Testis (tissue), 2 donors: ENCODE measurements at regions not wholly inside any gene's neighbourhood (a gene's known extent, or its start where the extent isn't known, plus 50 kb on each side); places are given as distances from the start of the nearest gene placed in this dataset.

ENCODE experiments used
- DNase-seq: peaks from one replicate; pipeline ENCODE4 v3.0.0-alpha.2; 2019
- H3K27ac ChIP-seq, 2 donors: fragments of 200-600 bp; sonication (generic); one replicate each; pipeline ENCODE4 v1.5.1; 2019
- H3K27me3 ChIP-seq: fragments of 200-600 bp; sonication (generic); one replicate; pipeline ENCODE4 v1.5.1; 2019
- H3K36me3 ChIP-seq: fragments of 200-600 bp; sonication (generic); one replicate; pipeline ENCODE4 v1.5.1; 2017; ENCODE audit warnings: low read depth; ENCODE audit errors: missing control alignments
- H3K4me1 ChIP-seq: fragments of 200-600 bp; sonication (generic); one replicate; pipeline ENCODE4 v1.5.1; 2019
- H3K4me3 ChIP-seq, 2 donors: fragments of 200-600 bp; sonication (generic); one replicate each; pipeline ENCODE4 v1.5.1; 2017 to 2019
- H3K9me3 ChIP-seq: fragments of 200-600 bp; sonication (generic); one replicate; pipeline ENCODE4 v1.5.1; 2017
- POLR2A ChIP-seq: fragments of 450-650 bp; IDR thresholded peaks from one replicate; pipeline ENCODE4 v1.6.1; 2017; ENCODE audit warnings: antibody characterized with exemption, mild to moderate bottlenecking, moderate library complexity
- WGBS, 2 donors: methylation state at CpG; one replicate each; pipeline ENCODE4 v1.1.5; 2018; 5-methylcytosine and 5-hydroxymethylcytosine counted together
- intact Hi-C: fragments of 100-400 bp; cut with DNase I; formaldehyde crosslinking; loops from one replicate; pipeline ENCODE4 v1.15.1; 2023; ENCODE audit warnings: low total_unique reads
- TF ChIP-seq, protein P1 (sequence below), 3 experiments: fragments of 450-650 bp in 2 of 3; fragments of 200-600 bp in 1 of 3; sonication (generic) in 1 of 3; IDR thresholded peaks; one replicate each; pipeline ENCODE4 v1.5.1; 2016 to 2019; ENCODE audit warnings: antibody characterized with exemption in 3 of 3, mild to moderate bottlenecking in 2 of 3, moderate library complexity in 1 of 3

- Histone ChIP-seq H3K27ac (no peak overlapping the region), H3K4me3 (no peak overlapping the region), H3K36me3 (no peaks in the 10 kb centered on the region), H3K27me3 (no peaks in the 10 kb centered on the region), H3K4me1 (no peaks in the 10 kb centered on the region), H3K9me3 (no peaks in the 10 kb centered on the region)
- WGBS, 2 donors, result 56 to 74% methylated on average over 2 of the region's 2 CpGs
- intact Hi-C loops, result no loop called here
- DNase-seq, result no peak
- TF ChIP-seq, protein P1, sequence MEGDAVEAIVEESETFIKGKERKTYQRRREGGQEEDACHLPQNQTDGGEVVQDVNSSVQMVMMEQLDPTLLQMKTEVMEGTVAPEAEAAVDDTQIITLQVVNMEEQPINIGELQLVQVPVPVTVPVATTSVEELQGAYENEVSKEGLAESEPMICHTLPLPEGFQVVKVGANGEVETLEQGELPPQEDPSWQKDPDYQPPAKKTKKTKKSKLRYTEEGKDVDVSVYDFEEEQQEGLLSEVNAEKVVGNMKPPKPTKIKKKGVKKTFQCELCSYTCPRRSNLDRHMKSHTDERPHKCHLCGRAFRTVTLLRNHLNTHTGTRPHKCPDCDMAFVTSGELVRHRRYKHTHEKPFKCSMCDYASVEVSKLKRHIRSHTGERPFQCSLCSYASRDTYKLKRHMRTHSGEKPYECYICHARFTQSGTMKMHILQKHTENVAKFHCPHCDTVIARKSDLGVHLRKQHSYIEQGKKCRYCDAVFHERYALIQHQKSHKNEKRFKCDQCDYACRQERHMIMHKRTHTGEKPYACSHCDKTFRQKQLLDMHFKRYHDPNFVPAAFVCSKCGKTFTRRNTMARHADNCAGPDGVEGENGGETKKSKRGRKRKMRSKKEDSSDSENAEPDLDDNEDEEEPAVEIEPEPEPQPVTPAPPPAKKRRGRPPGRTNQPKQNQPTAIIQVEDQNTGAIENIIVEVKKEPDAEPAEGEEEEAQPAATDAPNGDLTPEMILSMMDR (IDR thresholded peaks at IDR 0.05), result no peak
- TF ChIP-seq POLR2A, result no peak
Observed at GRCh38 chr10:34890939-34891338, 75.8 kb upstream of the PARD3 start.

DNA sequence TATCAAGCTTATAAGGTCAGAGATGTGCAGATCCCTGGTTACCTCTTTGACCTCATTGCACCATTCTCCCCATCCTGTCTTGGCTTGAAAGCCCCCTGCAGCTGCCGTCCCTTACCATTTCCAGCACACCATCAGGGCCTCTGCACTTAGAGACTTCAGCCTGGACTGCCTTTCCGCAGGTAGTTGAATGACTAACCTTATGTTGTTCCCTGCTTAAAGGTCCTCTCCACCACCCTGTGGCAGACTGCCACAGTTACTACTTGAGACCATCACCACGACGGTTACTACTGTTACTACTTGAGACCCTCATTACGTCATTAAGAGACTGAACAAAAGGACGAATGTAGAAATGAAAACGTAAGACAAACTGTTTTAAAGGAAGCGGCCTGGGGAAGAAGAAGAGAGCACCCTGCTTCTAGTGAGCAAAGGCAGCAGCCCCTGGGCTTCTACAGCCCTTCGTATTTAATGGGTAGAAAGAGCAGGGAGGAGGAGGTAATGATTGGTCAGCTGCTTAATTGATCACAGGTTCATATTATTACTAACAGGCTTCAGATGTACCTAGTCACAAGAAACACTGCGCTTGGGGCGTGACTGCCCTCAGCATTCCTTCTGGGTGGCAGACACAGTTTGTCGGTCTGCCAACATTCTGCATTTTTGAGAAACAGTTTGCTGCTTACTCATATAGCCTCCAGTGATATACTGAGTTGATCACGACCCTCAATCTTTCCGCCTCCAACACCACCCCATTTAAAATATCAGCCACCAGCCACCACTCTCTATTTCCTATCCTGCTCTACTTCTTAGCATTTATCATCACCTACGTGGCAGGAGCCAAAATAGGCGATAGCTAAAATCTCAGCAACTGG lies 74.1 kb upstream of the PARD3 start:
- Histone ChIP-seq H3K4me3 (no peak overlapping the region), H3K4me1 (no peaks in the 10 kb centered on the region), H3K27me3 (no peaks in the 10 kb centered on the region), H3K36me3 (no peaks in the 10 kb centered on the region), H3K9me3 (no peaks in the 10 kb centered on the region), H3K27ac (no peak overlapping the region)
- DNase-seq, result no peak
- intact Hi-C loops, result no loop called here
- no peak for TF ChIP-seq POLR2A
- WGBS, 2 donors, result 94 to 95% methylated on average over 16 of the region's 16 CpGs

- TF ChIP-seq, protein P1 (IDR thresholded peaks at IDR 0.05), result no peak
- no peak for TF ChIP-seq POLR2A
- intact Hi-C loops, result no loop called here
- no peaks in the 10 kb centered on the region for H3K9me3 ChIP-seq
- H3K4me3 ChIP-seq, result no peak overlapping the region
- no peaks in the 10 kb centered on the region for H3K27me3 ChIP-seq
- no peak overlapping the region for H3K27ac ChIP-seq
- no peaks in the 10 kb centered on the region for H3K4me1 ChIP-seq
- no peaks in the 10 kb centered on the region for H3K36me3 ChIP-seq
- WGBS, 2 donors, result 92% methylated on average over 8 of the region's 8 CpGs
- DNase-seq, result no peak
Observed at GRCh38 chr10:34886906-34887642, 72.0 kb upstream of the PARD3 start.

DNA sequence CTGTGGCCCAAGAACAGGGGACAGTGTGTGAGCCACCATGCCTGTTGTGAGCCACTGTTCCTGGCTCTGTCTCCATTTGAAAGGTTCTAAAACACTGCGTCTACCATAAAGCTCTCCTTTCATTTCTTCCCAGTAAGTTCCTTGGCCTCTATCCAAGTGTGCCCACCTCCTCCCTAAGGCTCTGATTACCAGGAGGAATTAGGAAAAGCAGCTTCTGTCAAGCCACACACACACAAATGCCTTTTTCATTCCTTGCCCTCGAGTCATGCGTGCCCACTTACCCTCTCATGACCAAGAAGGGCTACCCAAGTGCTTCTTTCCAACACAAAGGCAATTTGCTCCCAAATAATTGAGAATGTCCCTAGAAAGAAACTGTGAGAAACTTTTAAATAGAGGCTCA lies 70.8 kb upstream of the PARD3 start:
- no peaks in the 10 kb centered on the region for H3K27me3 ChIP-seq
- H3K27ac ChIP-seq, result no peak overlapping the region
- H3K4me1 ChIP-seq, result no peaks in the 10 kb centered on the region
- H3K4me3 ChIP-seq, result no peak overlapping the region
- WGBS, 2 donors, result 84 to 89% methylated on average over 3 of the region's 3 CpGs
- DNase-seq, result no peak
- TF ChIP-seq, protein P1 (IDR thresholded peaks at IDR 0.05), result no peak
- no peak for TF ChIP-seq POLR2A
- intact Hi-C loops, result no loop called here
- no peaks in the 10 kb centered on the region for H3K9me3 ChIP-seq
- H3K36me3 ChIP-seq, result no peaks in the 10 kb centered on the region

- no peak for TF ChIP-seq POLR2A
- TF ChIP-seq, protein P1 (IDR thresholded peaks at IDR 0.05), result no peak
Observed at GRCh38 chr10:34885011-34885410, 69.9 kb upstream of the PARD3 start.

More at GRCh38 chr10:34885011-34885410, 69.9 kb upstream of the PARD3 start:
- no peak overlapping the region for H3K4me3 ChIP-seq
- WGBS, 2 donors, result 79 to 83% methylated on average over 4 of the region's 4 CpGs
- H3K27me3 ChIP-seq, result no peaks in the 10 kb centered on the region
- intact Hi-C loops, result no loop called here
- no peak for DNase-seq
- no peaks in the 10 kb centered on the region for H3K4me1 ChIP-seq
- H3K9me3 ChIP-seq, result no peaks in the 10 kb centered on the region
- H3K36me3 ChIP-seq, result no peaks in the 10 kb centered on the region
- H3K27ac ChIP-seq, result no peak overlapping the region
